Eye (tissue), 1 donor: ENCODE measurements at regions not wholly inside any gene's neighbourhood (a gene's known extent, or its start where the extent isn't known, plus 50 kb on each side); places are given as distances from the start of the nearest gene placed in this dataset.

Source experiments
- DNase-seq: peaks from one replicate; pipeline ENCODE4 v3.0.0-alpha.2; 2015

- DNase-seq: no peak
These were observed 103.5 kb upstream of the CELF2 start for GRCh38 chr10:10914144-10914543.

- DNase-seq: no peak
These were observed 102.5 kb upstream of the CELF2 start for GRCh38 chr10:10915215-10915614.

- DNase-seq: no peak
These were observed 100.6 kb upstream of the CELF2 start for GRCh38 chr10:10917031-10917430.

DNA sequence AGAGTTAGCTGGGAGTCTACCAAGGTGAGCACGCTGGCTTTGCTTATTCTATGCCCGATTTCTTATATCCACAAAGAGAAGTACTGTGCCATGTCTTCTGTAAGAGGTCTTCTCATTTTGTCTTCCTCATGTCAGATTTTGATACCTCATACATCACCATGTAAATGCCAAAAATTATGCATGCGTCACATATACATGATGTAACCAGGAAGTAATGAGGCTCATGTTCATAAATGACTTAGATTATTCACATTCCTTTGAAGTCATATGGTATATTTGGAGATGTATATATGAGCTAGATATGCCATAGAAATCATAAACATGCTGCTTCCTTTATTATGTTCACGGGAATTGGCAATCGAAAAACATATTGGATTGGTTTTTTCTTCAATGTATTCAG lies 97.7 kb upstream of the CELF2 start:
- no peak for DNase-seq

GRCh38 chr10:10921826-10922461 lies 95.7 kb upstream of the CELF2 start:
- DNase-seq: no peak

DNA sequence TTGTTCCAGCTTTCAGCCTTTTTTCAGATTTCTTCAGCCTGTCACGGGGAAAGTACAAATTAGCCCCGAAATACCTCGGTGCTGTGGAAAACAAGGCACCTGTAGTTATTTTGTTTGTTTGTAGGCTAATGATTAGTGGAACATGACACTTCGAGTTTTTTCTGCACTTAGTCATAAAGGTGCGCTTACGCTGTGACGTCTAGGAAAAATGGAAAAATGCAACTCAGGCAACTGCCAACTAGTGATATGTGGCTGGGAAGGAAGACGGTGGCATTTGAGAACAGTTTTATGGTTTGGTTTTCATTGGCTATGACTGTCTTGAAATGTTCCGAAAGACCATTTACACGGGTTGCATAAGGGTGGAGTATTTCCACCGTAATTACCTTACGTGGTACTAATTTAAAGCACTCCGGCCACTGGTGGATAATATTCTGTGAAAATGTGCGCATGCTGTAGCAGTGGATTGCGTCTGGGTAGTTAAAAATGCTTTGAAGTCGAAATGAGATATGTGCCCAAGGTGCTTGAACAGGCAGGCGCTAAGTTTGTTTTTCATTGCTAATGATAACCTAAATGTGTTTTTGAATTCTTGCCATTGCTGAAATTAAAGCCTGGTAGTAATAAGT lies 94.5 kb upstream of the CELF2 start:
- no peak for DNase-seq

DNA sequence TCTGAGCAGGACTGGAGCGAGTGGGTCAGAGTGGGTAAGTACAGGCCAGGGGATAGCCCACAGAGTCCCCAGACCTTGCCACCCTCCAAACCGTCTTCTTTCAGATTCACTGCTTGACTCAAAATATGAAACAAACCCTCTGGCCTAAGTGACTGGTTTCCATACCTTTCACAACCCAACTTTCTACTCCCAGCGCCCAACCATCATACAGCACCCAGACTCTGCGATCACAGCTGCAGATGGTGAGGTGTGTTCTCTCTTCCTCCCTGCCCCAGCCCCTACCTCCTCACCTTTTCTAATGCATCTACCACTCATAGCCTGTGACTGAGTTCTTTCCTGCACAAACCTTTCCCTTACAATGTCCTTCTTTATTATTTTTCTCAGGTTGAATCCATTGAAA lies 92.0 kb upstream of the CELF2 start:
- no peak for DNase-seq

GRCh38 chr10:10927608-10928007 lies 90.1 kb upstream of the CELF2 start:
- DNase-seq: no peak

- no peak for DNase-seq
These were observed 86.5 kb upstream of the CELF2 start for GRCh38 chr10:10930979-10931743.

DNA sequence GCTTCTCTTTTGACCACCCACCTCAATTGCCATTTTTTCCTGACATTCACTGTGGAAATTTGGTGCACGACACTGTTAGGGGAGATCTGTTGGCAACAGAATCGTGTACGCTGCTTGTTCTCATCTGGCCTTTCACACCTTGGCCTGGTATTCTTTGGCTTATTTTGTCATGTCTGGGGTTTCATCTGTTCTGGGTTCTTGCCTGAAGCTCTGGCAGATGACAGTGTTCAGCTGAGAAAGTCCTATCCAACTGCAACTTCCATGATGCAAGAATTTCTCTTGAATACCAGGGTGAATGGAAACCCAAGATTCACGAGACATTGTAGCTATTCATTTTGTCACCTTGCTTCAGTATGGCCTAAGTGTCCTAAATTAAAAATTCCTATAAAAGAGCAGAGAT lies 82.6 kb upstream of the CELF2 start:
- DNase-seq: no peak

GRCh38 chr10:10938676-10939075 lies 79.0 kb upstream of the CELF2 start:
- DNase-seq: no peak

GRCh38 chr10:10941127-10941730 lies 76.4 kb upstream of the CELF2 start:
- DNase-seq: no peak

DNA sequence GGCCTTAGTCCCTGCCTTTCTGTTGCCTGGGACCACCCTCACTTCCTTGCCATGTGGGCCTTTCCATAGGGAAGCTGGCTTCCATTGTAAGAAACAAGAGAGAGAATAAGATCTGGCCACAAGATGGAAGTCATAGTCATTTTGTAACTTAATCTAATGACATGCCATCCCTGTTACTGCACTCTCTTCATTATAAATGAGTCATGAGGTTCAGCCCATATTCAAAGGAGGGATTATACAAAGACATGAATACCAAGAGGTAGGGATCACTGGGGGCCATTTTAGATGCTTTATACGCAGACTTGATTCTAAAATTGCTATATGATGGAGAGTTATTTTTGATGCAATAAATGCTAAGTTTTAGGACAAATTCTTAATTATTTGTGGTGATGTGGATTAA lies 75.2 kb upstream of the CELF2 start:
- no peak for DNase-seq

GRCh38 chr10:10946081-10946480 lies 71.6 kb upstream of the CELF2 start:
- DNase-seq: no peak

DNA sequence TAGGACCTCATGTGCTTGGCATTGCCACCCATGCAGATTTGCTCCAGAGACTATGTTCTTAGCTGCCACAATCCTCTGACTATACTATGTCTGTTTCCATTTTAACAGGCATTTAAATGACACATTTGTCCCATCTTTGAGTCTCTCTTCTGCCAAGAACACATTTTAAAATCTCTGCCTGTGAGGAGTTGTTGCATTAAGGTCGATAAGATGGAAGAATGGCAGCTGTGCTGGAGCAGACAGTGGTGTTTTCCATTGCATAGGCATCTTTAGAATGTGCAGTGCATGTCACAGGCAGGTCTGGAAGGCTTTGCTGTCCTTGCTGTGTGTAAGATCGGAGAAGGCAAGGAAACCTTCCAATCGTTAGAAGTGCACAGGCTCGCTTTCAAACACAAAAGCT lies 70.9 kb upstream of the CELF2 start:
- no peak for DNase-seq

DNA sequence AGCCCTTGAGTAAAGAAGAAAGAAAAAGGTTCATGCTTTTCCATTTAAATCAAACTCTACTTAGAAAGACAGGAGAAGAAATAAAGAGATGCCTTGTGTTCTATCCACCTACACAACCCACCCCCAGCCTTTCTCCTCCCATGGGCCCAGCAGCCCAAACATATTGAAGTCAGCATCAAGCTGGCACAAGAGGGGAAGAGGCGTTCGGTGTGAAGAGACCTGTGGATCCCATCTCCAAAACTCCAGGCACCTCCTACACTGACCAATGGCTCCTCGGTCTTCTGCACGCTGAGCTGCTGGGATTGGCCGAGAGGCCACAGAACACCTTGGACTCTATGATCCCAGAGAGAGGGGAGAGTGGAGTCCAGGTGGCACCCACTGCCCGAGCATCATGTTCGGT lies 66.0 kb upstream of the CELF2 start:
- DNase-seq: no peak

- no peak for DNase-seq
These were observed 64.9 kb upstream of the CELF2 start for GRCh38 chr10:10952800-10953199.

DNA sequence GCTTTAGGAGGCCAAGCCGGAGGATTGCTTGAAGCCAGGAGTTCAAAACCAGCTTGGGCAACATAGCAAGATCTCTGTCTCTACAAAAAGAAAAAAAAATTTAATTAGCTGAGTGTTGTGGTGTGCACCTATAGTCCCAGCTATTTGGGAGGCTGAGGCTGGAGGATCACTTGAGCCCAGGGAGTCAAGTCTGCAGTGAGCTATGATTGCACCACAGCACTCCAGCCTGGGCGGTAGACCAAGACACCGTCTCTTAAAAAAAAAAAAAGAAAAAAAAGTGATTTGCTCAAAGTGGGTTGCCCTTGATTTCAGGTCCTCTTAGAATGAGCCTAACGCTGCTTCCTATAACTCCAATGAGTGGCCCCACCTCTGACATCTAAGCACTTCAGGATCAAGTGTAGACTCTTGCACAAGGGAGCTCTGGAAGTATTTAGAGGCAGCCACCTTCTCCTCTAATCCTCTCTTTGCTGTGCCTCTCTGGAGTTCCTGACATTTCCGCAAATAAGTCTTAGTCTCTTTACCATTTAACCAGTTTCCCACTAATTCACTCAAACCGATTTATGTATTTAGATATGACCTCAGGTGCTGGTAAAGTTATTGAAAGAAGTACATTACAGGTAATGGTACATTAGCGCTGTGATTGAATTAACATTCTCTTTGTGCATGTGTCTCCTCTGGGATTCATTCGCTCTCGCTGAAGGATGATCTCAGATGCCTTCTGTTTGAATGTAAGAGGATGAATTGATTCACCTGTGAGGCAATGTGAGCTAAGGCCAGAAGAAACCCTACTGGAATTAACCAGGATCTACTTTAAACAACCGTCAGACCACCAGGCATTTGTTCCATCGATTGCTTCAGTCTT lies 60.8 kb upstream of the CELF2 start:
- peak; percentile 24 for DNase-seq

DNA sequence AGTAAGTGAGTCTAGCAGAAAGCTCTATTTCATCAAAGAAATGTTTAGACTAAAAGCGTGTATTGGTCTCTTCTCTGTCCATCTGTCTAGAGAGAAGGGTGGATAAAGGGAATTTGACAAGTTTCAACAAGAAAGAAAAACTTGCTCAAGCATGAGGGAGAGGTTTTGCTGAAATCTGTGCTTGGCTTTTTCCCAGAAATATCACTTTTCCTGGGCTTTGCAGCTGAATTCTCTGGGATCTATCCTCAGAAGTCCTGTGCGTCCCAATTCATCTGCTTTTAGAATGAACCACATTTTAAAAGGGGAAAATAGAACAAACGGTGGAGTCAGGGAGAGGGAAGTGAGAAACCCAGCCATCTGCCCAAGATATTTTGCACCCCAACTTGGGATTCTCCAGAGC lies 59.6 kb upstream of the CELF2 start:
- DNase-seq: peak; percentile 4

- DNase-seq: no peak
These were observed 58.0 kb upstream of the CELF2 start for GRCh38 chr10:10959666-10960065.

DNA sequence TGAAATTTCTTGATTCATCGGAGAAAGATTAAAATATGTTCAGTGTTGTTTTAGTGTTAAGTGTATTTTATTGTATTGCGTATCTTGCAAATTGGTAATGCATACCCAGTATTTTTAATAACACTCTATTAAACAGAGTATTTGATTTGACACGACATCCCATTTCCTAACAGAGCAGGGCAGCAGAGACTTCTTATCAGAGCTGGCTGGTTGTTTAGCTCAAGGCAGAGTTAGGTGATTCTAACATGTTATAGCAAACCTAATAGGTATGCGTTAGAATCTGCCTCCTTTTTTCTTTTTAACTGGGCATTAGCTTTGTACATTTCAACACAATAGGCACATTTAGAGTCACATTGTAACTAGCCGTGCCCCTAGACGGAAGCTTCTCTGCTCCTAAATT lies 57.1 kb upstream of the CELF2 start:
- peak; percentile 15 for DNase-seq

DNA sequence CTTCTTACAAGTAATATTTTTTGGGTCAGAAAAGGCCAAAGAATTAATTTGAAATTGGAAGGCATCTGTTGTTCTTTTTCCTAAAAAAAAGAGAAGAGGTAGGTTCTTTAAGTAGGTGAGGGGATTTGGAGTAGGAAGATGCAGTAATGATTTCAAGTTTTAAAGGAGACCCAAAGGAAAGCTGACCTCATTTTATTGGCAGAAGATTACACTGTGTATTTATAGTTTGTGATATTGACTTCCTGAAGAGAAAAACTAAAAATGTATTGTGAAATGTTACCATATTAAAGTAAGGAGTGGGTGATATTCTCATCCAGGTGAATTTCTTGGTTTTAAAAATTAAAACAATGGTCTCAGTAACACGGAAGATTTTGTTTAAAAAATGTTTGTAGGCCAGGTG lies 56.6 kb upstream of the CELF2 start:
- DNase-seq: no peak

GRCh38 chr10:10967029-10967428 lies 50.6 kb upstream of the CELF2 start:
- DNase-seq: peak; percentile 16
